ENCODE measurements at regions not wholly inside any gene's neighbourhood (a gene's known extent, or its start where the extent isn't known, plus 50 kb on each side); places are given as distances from the start of the nearest gene placed in this dataset.

DNA sequence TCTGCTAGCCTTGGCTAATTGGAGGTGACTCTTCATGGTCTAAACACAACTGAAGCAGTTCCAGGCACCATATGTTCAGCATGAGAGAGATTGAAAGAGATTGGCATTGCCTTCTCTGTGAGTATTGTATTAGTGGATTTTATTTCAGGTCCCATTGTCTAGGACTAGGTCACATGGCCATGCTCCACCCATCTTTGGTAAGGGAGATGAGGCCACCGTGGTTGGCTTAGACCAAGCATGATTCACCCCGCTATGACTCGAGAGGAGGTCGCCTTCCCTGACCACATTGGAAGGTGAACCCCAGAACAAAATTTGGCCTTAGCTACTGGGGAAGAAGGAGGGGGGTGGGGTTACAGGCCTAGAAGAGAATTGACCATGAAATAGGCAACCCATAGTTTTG lies 109.9 kb upstream of the BCOR start:
- Histone ChIP-seq H3K27me3 (no peaks in the 10 kb centered on the region), H3K27ac (no peak overlapping the region), H3K4me3 (no peak overlapping the region), H3K4me1 (no peaks in the 10 kb centered on the region), H3K9me3 (no peaks in the 10 kb centered on the region), H3K36me3 (no peaks in the 10 kb centered on the region)
- 76% methylated on average over 4 of the region's 4 CpGs for whole genome bisulfite sequencing
- DNase-seq (ENCODE audit: low spot score in 2 of 2), result no peak
- TF ChIP-seq POLR2A (IDR thresholded peaks at IDR 0.05) (no peak), POLR2AphosphoS5 (IDR thresholded peaks at IDR 0.05) (no peak), EP300 (IDR thresholded peaks at IDR 0.05) (no peak)
- TF ChIP-seq, protein P1, sequence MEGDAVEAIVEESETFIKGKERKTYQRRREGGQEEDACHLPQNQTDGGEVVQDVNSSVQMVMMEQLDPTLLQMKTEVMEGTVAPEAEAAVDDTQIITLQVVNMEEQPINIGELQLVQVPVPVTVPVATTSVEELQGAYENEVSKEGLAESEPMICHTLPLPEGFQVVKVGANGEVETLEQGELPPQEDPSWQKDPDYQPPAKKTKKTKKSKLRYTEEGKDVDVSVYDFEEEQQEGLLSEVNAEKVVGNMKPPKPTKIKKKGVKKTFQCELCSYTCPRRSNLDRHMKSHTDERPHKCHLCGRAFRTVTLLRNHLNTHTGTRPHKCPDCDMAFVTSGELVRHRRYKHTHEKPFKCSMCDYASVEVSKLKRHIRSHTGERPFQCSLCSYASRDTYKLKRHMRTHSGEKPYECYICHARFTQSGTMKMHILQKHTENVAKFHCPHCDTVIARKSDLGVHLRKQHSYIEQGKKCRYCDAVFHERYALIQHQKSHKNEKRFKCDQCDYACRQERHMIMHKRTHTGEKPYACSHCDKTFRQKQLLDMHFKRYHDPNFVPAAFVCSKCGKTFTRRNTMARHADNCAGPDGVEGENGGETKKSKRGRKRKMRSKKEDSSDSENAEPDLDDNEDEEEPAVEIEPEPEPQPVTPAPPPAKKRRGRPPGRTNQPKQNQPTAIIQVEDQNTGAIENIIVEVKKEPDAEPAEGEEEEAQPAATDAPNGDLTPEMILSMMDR (IDR thresholded peaks at IDR 0.05), result no peak

DNA sequence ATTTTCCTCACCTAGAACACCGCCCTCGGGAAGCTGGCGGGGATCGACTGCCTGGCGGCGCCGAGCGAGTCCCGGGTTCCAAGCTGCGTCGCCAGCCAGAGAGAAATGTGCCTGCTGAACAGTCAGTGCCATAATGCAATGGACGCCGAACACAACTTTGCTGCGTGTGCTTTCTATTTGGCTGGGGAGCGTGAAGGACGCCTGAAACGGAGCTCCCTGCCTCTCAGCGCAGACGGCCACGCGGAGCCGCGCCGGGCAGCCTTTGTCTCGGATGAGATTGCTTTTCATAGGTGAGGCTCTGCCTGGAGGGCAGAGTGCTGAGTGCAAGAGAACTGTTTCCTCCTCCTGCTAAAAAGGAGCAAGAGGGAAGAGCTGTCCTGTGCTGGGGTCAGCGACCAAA lies 107.7 kb upstream of the BCOR start:
- TF ChIP-seq POLR2A (IDR thresholded peaks at IDR 0.05), result no peak
- H3K4me3 ChIP-seq, result no peak overlapping the region
- no peak for DNase-seq (ENCODE audit: low spot score in 2 of 2)
- no peak overlapping the region for H3K27ac ChIP-seq
- no peaks in the 10 kb centered on the region for H3K36me3 ChIP-seq
- WGBS, result 83% methylated on average over 5 of the region's 26 CpGs
- no peaks in the 10 kb centered on the region for H3K9me3 ChIP-seq
- no peaks in the 10 kb centered on the region for H3K27me3 ChIP-seq
- H3K4me1 ChIP-seq, result no peaks in the 10 kb centered on the region

DNA sequence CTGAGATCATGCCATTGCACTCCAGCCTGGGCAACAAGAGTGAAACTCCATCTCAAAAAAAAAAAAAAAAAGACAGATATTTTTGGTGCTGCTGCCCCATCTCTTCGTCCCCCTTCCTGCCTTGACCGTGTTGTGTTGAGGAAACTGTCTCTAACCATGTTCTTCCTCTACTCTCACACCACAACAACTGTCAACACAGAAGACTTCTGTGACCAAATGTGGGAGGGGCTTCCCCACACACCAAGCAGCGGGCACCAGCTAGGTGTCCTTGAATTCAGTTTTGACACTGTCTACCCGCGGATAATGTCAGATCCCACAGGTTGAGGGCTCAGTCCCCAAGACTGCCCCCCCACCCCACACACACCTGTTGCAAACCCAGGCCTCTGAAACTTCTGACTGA lies 104.7 kb upstream of the BCOR start:
- TF ChIP-seq POLR2A (IDR thresholded peaks at IDR 0.05), result no peak
- H3K4me3 ChIP-seq, result no peak overlapping the region
- no peaks in the 10 kb centered on the region for H3K9me3 ChIP-seq
- H3K4me1 ChIP-seq, result no peaks in the 10 kb centered on the region
- no peaks in the 10 kb centered on the region for H3K36me3 ChIP-seq
- H3K27me3 ChIP-seq, result no peaks in the 10 kb centered on the region
- H3K27ac ChIP-seq, result no peak overlapping the region
- 75% methylated on average over 5 of the region's 5 CpGs for WGBS
- DNase-seq (ENCODE audit: low spot score in 2 of 2), result no peak

DNA sequence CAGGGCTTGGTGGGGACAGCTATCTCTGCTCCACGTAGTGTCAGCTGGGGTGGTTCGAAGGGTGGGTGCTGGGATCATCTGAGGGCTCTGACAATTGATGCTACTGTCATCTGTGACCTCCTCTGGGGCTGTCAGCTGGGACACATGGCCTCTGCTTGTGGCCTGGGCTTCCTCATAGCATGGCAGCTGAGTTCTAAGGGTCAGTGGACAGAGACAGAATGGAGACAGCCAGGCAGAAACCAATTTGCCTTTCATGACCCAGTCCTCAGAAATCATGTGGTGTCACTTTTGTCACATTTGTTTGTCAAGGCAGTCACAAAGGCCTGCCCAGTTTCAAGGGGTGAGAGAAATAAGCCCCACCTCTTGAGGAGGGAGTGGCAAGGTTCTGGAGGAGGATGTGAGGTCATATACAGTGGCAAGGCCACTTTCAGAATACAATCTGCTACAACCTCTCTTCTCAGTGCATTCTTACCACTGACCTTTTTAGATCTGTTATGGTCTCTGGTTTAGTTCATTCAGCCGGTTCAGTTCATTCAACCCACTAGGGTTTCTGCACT lies 103.6 kb upstream of the BCOR start:
- TF ChIP-seq EP300 (IDR thresholded peaks at IDR 0.05), result no peak
- TF ChIP-seq POLR2AphosphoS5 (IDR thresholded peaks at IDR 0.05), result no peak
- TF ChIP-seq, protein P1 (IDR thresholded peaks at IDR 0.05), result no peak
- no peak for TF ChIP-seq POLR2A (IDR thresholded peaks at IDR 0.05)
- H3K4me3 ChIP-seq, result no peak overlapping the region
- H3K27me3 ChIP-seq, result no peaks in the 10 kb centered on the region
- no peak overlapping the region for H3K27ac ChIP-seq
- DNase-seq (ENCODE audit: low spot score in 2 of 2), result no peak
- 83% methylated on average over 1 of the region's 3 CpGs for WGBS
- no peaks in the 10 kb centered on the region for H3K4me1 ChIP-seq
- no peaks in the 10 kb centered on the region for H3K9me3 ChIP-seq
- H3K36me3 ChIP-seq, result no peaks in the 10 kb centered on the region

DNA sequence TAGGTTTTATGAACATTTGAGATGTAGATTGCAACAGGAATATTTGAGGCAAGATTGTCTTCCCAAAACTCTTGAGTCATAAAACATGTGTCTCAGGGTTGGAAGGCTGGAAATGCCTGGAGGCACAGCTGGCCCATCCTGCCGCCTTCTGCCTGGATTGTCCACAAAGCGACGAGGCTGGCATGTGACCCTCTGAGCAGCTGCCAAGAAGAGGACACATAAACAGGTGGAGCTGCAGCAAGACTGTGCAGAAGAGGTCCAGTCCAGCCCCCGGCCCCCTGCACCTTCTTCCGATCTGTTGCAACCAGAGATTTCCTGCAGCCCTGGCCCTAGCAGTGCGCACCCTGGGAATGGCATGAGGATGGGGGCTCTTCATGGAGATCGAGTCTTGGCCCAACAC lies 101.9 kb upstream of the BCOR start:
- Histone ChIP-seq H3K4me3 (no peak overlapping the region), H3K9me3 (no peaks in the 10 kb centered on the region), H3K4me1 (no peaks in the 10 kb centered on the region), H3K27me3 (no peaks in the 10 kb centered on the region), H3K27ac (no peak overlapping the region), H3K36me3 (no peaks in the 10 kb centered on the region)
- TF ChIP-seq POLR2A (IDR thresholded peaks at IDR 0.05) (no peak), EP300 (IDR thresholded peaks at IDR 0.05) (no peak), POLR2AphosphoS5 (IDR thresholded peaks at IDR 0.05) (no peak)
- TF ChIP-seq, protein P1 (IDR thresholded peaks at IDR 0.05), result no peak
- 53% methylated on average over 5 of the region's 7 CpGs for WGBS
- DNase-seq (ENCODE audit: low spot score in 2 of 2), result no peak

- H3K4me1 ChIP-seq, result no peaks in the 10 kb centered on the region
- TF ChIP-seq POLR2AphosphoS5 (IDR thresholded peaks at IDR 0.05), result no peak
- TF ChIP-seq, protein P1 (IDR thresholded peaks at IDR 0.05), result no peak
- no peak for TF ChIP-seq POLR2A (IDR thresholded peaks at IDR 0.05)
- no peak for TF ChIP-seq EP300 (IDR thresholded peaks at IDR 0.05)
- no peak overlapping the region for H3K4me3 ChIP-seq
- no peaks in the 10 kb centered on the region for H3K9me3 ChIP-seq
- no peak for DNase-seq (ENCODE audit: low spot score in 2 of 2)
- H3K36me3 ChIP-seq, result no peaks in the 10 kb centered on the region
- no peaks in the 10 kb centered on the region for H3K27me3 ChIP-seq
- no peak overlapping the region for H3K27ac ChIP-seq
- 73% methylated on average over 6 of the region's 6 CpGs for WGBS
Measured at GRCh38 chrX:40197071-40197470, 99.3 kb upstream of the BCOR start.

Measured in suprapubic skin (tissue), 4 donors.